T follicular helper cell (primary cell): ENCODE measurements at regions not wholly inside any gene's neighbourhood (a gene's known extent, or its start where the extent isn't known, plus 50 kb on each side); places are given as distances from the start of the nearest gene placed in this dataset.

Experiments
- DNase-seq: peaks from one replicate; pipeline ENCODE4 v3.0.0-alpha.2; 2020; ENCODE audit warnings: low read depth

- no peak for DNase-seq
Observed at GRCh38 chr22:49095366-49095765, 732.3 kb downstream of the BRD1 start.

GRCh38 chr22:49094858-49095257 is 732.8 kb downstream of the BRD1 start:
- DNase-seq, result no peak

GRCh38 chr22:49094151-49094550 is 733.5 kb downstream of the BRD1 start:
- no peak for DNase-seq

GRCh38 chr22:49093192-49093880 is 734.3 kb downstream of the BRD1 start:
- DNase-seq, result no peak

- DNase-seq, result no peak
Observed at GRCh38 chr22:49092716-49093115, 735.0 kb downstream of the BRD1 start.

- no peak for DNase-seq
Observed at GRCh38 chr22:49091917-49092545, 735.6 kb downstream of the BRD1 start.

- DNase-seq, result no peak
Observed at GRCh38 chr22:49091451-49091850, 736.2 kb downstream of the BRD1 start.

GRCh38 chr22:49090853-49091135 is 736.9 kb downstream of the BRD1 start:
- no peak for DNase-seq

- no peak for DNase-seq
Observed at GRCh38 chr22:49090061-49090852, 737.4 kb downstream of the BRD1 start.

- DNase-seq, result no peak
Observed at GRCh38 chr22:49088801-49089791, 738.6 kb downstream of the BRD1 start.

GRCh38 chr22:49087716-49088601 is 739.7 kb downstream of the BRD1 start:
- DNase-seq, result no peak

GRCh38 chr22:49087198-49087597 is 740.5 kb downstream of the BRD1 start:
- no peak for DNase-seq

GRCh38 chr22:49086606-49087157 is 741.0 kb downstream of the BRD1 start:
- DNase-seq, result no peak

- DNase-seq, result no peak
Observed at GRCh38 chr22:49086181-49086580, 741.5 kb downstream of the BRD1 start.

GRCh38 chr22:49084206-49084605 is 743.5 kb downstream of the BRD1 start:
- DNase-seq, result no peak

- DNase-seq, result no peak
Observed at GRCh38 chr22:49083607-49084006, 744.1 kb downstream of the BRD1 start.

- DNase-seq, result no peak
Observed at GRCh38 chr22:49082451-49082850, 745.2 kb downstream of the BRD1 start.

GRCh38 chr22:49081926-49082325 is 745.7 kb downstream of the BRD1 start:
- DNase-seq, result no peak

GRCh38 chr22:49081261-49081666 is 746.4 kb downstream of the BRD1 start:
- DNase-seq, result no peak

GRCh38 chr22:49080631-49081030 is 747.0 kb downstream of the BRD1 start:
- DNase-seq, result no peak
